ENCODE measurements at regions not wholly inside any gene's neighbourhood (a gene's known extent, or its start where the extent isn't known, plus 50 kb on each side); places are given as distances from the start of the nearest gene placed in this dataset.

- no peak overlapping the region for H3K4me3 Mint-ChIP-seq
- no peaks in the 10 kb centered on the region for H3K9me3 Mint-ChIP-seq
- H3K36me3 Mint-ChIP-seq (ENCODE audit: low read depth), result no peaks in the 10 kb centered on the region
- DNase-seq (ENCODE audit: low read depth, low spot score), result no peak
- peaks cover 42% of the 10 kb centered on the region for H3K4me1 Mint-ChIP-seq
- H3K27me3 Mint-ChIP-seq (ENCODE audit: low read depth), result no peaks in the 10 kb centered on the region
- TF ChIP-seq CTCF (conservative IDR thresholded peaks at IDR 0.05), result no peak
- H3K27ac Mint-ChIP-seq (ENCODE audit: unreplicated experiment), result no peak overlapping the region
Observed at GRCh38 chr3:181382656-181383055, 329.1 kb upstream of the SOX2 start.

GRCh38 chr3:181379278-181379677, 332.4 kb upstream of the SOX2 start:
- no peak for DNase-seq (ENCODE audit: low read depth, low spot score)
- TF ChIP-seq CTCF (conservative IDR thresholded peaks at IDR 0.05), result no peak
- Mint-ChIP-seq H3K4me1 (peaks cover 32% of the 10 kb centered on the region), H3K36me3 (ENCODE audit: low read depth) (no peaks in the 10 kb centered on the region), H3K27me3 (ENCODE audit: low read depth) (no peaks in the 10 kb centered on the region), H3K9me3 (no peaks in the 10 kb centered on the region), H3K27ac (ENCODE audit: unreplicated experiment) (no peak overlapping the region), H3K4me3 (no peak overlapping the region)

- Mint-ChIP-seq H3K36me3 (ENCODE audit: low read depth) (no peaks in the 10 kb centered on the region), H3K27ac (ENCODE audit: unreplicated experiment) (no peak overlapping the region), H3K27me3 (ENCODE audit: low read depth) (no peaks in the 10 kb centered on the region), H3K4me1 (peaks cover 6% of the 10 kb centered on the region), H3K4me3 (no peak overlapping the region), H3K9me3 (no peaks in the 10 kb centered on the region)
- DNase-seq (ENCODE audit: low read depth, low spot score), result no peak
- no peak for TF ChIP-seq CTCF (conservative IDR thresholded peaks at IDR 0.05)
Observed at GRCh38 chr3:181369637-181370036, 342.1 kb upstream of the SOX2 start.

- Mint-ChIP-seq H3K4me3 (no peak overlapping the region), H3K4me1 (peaks cover 12% of the 10 kb centered on the region), H3K27me3 (ENCODE audit: low read depth) (no peaks in the 10 kb centered on the region), H3K9me3 (peaks cover 4% of the 10 kb centered on the region), H3K27ac (ENCODE audit: unreplicated experiment) (no peak overlapping the region), H3K36me3 (ENCODE audit: low read depth) (peaks cover 6% of the 10 kb centered on the region)
- no peak for DNase-seq (ENCODE audit: low read depth, low spot score)
- no peak for TF ChIP-seq CTCF (conservative IDR thresholded peaks at IDR 0.05)
Observed at GRCh38 chr3:181363231-181363630, 348.5 kb upstream of the SOX2 start.

GRCh38 chr3:181362378-181362777, 349.3 kb upstream of the SOX2 start:
- no peak for DNase-seq (ENCODE audit: low read depth, low spot score)
- Mint-ChIP-seq H3K27me3 (ENCODE audit: low read depth) (no peaks in the 10 kb centered on the region), H3K4me1 (peaks cover 17% of the 10 kb centered on the region), H3K9me3 (peaks cover 4% of the 10 kb centered on the region), H3K27ac (ENCODE audit: unreplicated experiment) (no peak overlapping the region), H3K36me3 (ENCODE audit: low read depth) (peaks cover 6% of the 10 kb centered on the region), H3K4me3 (no peak overlapping the region)
- no peak for TF ChIP-seq CTCF (conservative IDR thresholded peaks at IDR 0.05)

GRCh38 chr3:181358562-181358961, 353.2 kb upstream of the SOX2 start:
- Mint-ChIP-seq H3K4me3 (no peak overlapping the region), H3K36me3 (ENCODE audit: low read depth) (peaks cover 6% of the 10 kb centered on the region), H3K4me1 (peaks cover 17% of the 10 kb centered on the region), H3K9me3 (peaks cover 4% of the 10 kb centered on the region), H3K27me3 (ENCODE audit: low read depth) (no peaks in the 10 kb centered on the region), H3K27ac (ENCODE audit: unreplicated experiment) (no peak overlapping the region)
- DNase-seq (ENCODE audit: low read depth, low spot score), result no peak
- no peak for TF ChIP-seq CTCF (conservative IDR thresholded peaks at IDR 0.05)

Measured in neural crest cell (in vitro differentiated cells).